RPMI7951 (cell line): ENCODE measurements at regions not wholly inside any gene's neighbourhood (a gene's known extent, or its start where the extent isn't known, plus 50 kb on each side); places are given as distances from the start of the nearest gene placed in this dataset.

Experiments
- DNase-seq: peaks from one replicate; pipeline ENCODE4 v3.0.0-alpha.2; 2012; ENCODE audit warnings: low read depth

GRCh38 chr18:44629406-44629805, 51.3 kb upstream of the SETBP1 start:
- no peak for DNase-seq

- DNase-seq: no peak
Observed at GRCh38 chr18:44630118-44630517, 50.6 kb upstream of the SETBP1 start.
